Neutrophil (primary cell): ENCODE measurements at regions not wholly inside any gene's neighbourhood (a gene's known extent, or its start where the extent isn't known, plus 50 kb on each side); places are given as distances from the start of the nearest gene placed in this dataset.

ENCODE experiments used
- H3K27ac ChIP-seq: fragments of 200-600 bp; sonication (generic); 2 replicates; pipeline ENCODE4 v1.5.1; 2016; ENCODE audit warnings: mild to moderate bottlenecking, moderate library complexity
- H3K27me3 ChIP-seq: fragments of 200-600 bp; sonication (generic); 2 replicates; pipeline ENCODE4 v1.6.0; 2016; ENCODE audit warnings: mild to moderate bottlenecking
- H3K36me3 ChIP-seq: fragments of 200-600 bp; sonication (generic); 2 replicates; pipeline ENCODE4 v1.5.1; 2017
- H3K4me1 ChIP-seq, 2 experiments: fragments of 200-600 bp in 1 of 2; sonication (generic) in 1 of 2; 1 replicate in 1 of 2; 2 replicates in 1 of 2; pipeline versions ENCODE4 v1.5.1 to v1.6.1; 2013 to 2016; ENCODE audit warnings: low read depth in 1 of 2, low read length in 1 of 2, mild to moderate bottlenecking in 1 of 2, moderate library complexity in 1 of 2; ENCODE audit not compliant: control insufficient read depth in 1 of 2, insufficient read depth in 1 of 2
- H3K4me3 ChIP-seq, 2 experiments: fragments of 200-600 bp in 1 of 2; sonication (generic) in 1 of 2; 1 replicate in 1 of 2; 2 replicates in 1 of 2; pipeline ENCODE4 v1.5.1; 2013 to 2016; ENCODE audit warnings: low read depth in 1 of 2, low read length in 1 of 2, mild to moderate bottlenecking in 1 of 2, moderate library complexity in 1 of 2
- H3K9me3 ChIP-seq: fragments of 200-600 bp; sonication (generic); 2 replicates; pipeline ENCODE4 v1.5.1; 2016
- TF ChIP-seq, protein P1 (sequence below): fragments of 200-600 bp; sonication (generic); IDR thresholded peaks from 2 replicates; pipeline ENCODE4 v1.5.1; 2016; ENCODE audit warnings: antibody characterized with exemption

DNA sequence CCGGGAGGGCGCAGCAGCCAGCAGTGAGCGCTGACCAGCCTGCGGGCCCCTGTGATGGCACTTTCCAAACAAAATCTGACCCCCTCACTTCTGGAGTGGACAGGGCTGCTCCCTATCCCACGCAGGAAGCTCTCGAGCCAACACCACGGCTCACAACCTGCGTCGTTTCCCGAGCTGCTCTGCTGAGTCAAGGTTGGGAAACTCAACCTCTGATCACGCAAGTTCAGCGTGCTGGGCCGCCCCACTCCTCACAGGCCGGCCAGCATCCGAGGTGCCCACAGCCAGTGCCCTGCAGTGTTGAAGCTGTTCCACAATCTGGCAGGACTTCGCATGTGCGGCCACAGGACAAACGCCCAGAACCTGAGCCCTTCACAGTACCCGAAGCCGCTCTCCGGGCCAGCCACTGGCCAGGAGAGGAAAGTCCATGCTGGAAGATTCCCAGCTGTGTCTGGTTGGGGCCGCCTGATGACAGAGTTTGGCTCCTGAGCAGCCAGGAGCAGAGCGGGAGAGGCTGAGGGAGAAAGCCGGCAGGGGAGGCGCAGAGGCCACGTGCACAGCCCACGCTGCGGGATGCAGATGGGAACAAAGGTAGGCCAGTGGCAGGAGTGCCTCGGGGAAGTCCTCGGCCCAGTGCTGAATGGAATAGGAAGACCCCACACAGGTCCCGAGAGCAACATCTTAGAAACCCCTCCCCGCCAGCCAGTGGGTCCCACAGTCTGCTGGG lies 263.3 kb upstream of the TCERG1L start:
- Histone ChIP-seq H3K9me3 (no peaks in the 10 kb centered on the region), H3K27ac (no peak overlapping the region), H3K4me1 (no peaks in the 10 kb centered on the region), H3K36me3 (no peaks in the 10 kb centered on the region), H3K27me3 (no peaks in the 10 kb centered on the region), H3K4me3 (no peak overlapping the region)
- TF ChIP-seq, protein P1, sequence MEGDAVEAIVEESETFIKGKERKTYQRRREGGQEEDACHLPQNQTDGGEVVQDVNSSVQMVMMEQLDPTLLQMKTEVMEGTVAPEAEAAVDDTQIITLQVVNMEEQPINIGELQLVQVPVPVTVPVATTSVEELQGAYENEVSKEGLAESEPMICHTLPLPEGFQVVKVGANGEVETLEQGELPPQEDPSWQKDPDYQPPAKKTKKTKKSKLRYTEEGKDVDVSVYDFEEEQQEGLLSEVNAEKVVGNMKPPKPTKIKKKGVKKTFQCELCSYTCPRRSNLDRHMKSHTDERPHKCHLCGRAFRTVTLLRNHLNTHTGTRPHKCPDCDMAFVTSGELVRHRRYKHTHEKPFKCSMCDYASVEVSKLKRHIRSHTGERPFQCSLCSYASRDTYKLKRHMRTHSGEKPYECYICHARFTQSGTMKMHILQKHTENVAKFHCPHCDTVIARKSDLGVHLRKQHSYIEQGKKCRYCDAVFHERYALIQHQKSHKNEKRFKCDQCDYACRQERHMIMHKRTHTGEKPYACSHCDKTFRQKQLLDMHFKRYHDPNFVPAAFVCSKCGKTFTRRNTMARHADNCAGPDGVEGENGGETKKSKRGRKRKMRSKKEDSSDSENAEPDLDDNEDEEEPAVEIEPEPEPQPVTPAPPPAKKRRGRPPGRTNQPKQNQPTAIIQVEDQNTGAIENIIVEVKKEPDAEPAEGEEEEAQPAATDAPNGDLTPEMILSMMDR = no peak

DNA sequence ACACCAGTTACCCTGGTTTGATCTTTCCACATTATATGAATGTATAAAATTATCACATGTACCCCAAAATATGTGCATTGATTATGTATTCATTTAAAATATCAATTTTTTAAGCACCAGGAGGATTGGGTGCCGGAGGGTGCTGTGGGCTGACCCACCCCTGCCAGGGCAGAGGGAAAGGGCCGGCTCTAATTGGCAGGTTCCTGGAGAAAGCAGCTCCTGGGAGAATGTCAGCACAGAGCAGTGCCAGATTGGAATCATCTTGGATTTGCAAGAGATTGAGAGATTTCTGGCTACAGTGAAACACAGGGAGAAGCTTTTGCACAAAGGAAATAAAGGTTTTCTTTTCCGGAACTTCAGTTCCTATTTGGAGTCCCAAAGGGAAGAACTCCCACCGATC lies 264.4 kb upstream of the TCERG1L start:
- Histone ChIP-seq H3K36me3 (no peaks in the 10 kb centered on the region), H3K4me1 (no peaks in the 10 kb centered on the region), H3K4me3 (no peak overlapping the region), H3K9me3 (no peaks in the 10 kb centered on the region), H3K27me3 (no peaks in the 10 kb centered on the region), H3K27ac (no peak overlapping the region)
- TF ChIP-seq, protein P1 = no peak

DNA sequence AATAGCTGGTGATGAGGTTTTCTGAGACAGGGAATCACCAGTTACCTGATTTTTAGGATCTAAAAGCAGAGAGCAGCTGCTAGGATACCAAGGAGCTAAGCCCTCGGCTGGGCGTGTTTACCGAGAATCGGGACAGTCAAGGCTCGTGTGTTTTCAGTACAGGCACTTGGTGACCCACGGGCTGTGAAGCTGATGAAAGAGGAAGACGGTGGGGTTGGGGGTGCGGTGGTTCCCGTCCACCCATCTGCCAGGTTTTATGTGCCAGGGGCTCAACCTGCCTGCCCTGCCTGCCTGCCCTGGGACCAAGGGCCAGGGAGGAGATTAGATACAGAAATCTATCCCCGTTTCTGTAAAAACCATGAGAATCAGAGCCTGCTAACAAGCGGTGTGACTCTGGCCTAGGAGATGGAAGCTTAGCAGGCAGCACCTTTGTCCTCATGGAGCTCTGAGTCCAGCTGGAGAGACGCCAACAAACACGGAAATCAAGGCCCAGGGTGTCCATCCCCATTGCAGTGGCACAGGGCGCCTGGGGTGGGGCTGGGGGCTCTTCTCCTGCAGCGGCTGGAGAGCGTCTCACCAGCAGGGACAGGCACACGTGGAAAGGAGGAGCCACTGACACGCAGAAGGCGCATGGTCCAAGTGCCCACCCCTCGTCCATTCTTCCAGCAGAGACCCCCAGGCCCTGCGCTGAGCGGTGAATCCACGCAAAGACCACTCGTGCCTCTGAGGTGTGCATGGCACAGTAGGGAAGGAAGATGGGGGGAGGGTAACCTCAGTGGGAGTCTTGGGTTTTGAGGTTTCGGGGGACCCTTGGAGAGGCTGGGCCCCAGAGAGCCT lies 265.0 kb upstream of the TCERG1L start:
- H3K27ac ChIP-seq = no peak overlapping the region
- TF ChIP-seq, protein P1 = no peak
- no peaks in the 10 kb centered on the region for H3K9me3 ChIP-seq
- H3K4me3 ChIP-seq = no peak overlapping the region
- H3K36me3 ChIP-seq = no peaks in the 10 kb centered on the region
- H3K4me1 ChIP-seq = no peaks in the 10 kb centered on the region
- no peaks in the 10 kb centered on the region for H3K27me3 ChIP-seq

DNA sequence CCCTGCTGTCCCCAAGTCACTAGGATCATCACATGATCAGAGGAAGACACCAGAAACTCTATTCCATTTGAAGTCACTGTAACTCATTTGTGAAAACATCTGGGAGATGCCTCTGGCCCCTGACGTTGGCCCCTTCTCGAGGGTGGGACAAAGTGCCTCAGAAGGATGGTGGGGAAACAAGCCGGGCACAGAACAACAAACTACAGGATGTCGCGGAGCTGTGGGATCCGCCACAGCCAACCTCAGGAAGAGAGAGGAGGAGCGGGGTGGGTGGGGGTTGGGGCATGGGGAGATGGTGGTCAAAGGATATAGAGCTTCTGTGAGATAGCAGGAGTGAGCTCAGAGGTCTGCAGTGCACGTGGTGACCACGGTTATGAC lies 265.6 kb upstream of the TCERG1L start:
- no peak overlapping the region for H3K4me3 ChIP-seq
- no peaks in the 10 kb centered on the region for H3K4me1 ChIP-seq
- H3K9me3 ChIP-seq = no peaks in the 10 kb centered on the region
- TF ChIP-seq, protein P1 = no peak
- H3K27me3 ChIP-seq = no peaks in the 10 kb centered on the region
- H3K36me3 ChIP-seq = no peaks in the 10 kb centered on the region
- no peak overlapping the region for H3K27ac ChIP-seq

DNA sequence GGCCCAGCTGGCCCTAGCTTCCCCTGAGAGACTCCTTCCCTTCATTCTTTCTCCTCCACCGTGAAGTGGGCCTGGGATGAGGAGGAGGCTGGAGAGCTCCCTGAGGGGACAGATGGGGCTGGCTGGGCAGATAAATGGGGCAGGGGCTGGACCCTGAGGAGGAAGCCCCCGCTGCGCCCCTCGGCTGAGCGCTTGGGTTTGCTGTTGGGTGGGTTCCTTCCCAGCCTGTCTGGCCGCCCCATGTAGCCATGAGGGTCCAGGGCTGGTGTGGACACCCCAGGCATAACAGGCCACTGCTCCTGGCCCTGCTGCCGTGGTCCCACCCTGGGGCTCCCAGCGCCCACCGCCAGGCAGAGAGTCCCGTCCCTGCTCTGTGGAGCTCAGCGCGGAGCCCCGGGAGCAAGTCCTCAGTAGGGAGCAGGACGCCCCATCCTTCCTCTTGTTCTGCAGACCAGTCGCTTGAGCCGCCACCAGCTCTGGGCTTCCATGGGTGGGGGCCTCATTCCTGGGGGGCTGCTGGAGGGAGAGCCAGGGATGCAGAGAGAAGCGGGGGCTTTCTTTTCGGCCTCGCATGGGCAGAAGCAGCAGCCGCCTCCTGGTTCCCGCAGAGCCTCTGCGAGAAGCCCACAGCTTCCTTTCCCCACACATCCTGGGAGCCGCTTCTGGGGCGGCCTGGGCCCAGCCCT lies 266.4 kb upstream of the TCERG1L start:
- no peaks in the 10 kb centered on the region for H3K27me3 ChIP-seq
- TF ChIP-seq, protein P1 = no peak
- no peaks in the 10 kb centered on the region for H3K9me3 ChIP-seq
- H3K36me3 ChIP-seq = no peaks in the 10 kb centered on the region
- H3K27ac ChIP-seq = no peak overlapping the region
- H3K4me3 ChIP-seq = no peak overlapping the region
- H3K4me1 ChIP-seq = no peaks in the 10 kb centered on the region
